GM12891 (cell line): ENCODE measurements at regions not wholly inside any gene's neighbourhood (a gene's known extent, or its start where the extent isn't known, plus 50 kb on each side); places are given as distances from the start of the nearest gene placed in this dataset.

Experiments
- PAX5 ChIP-seq: IDR thresholded peaks from 2 replicates; pipeline ENCODE4 v1.6.1; 2011; ENCODE audit warnings: low read length, moderate library complexity, mild to moderate bottlenecking; ENCODE audit not compliant: insufficient read depth, severe bottlenecking
- POLR2A ChIP-seq: IDR thresholded peaks from 2 replicates; pipeline ENCODE4 v1.6.1; 2011; ENCODE audit warnings: low read depth, low read length, control low read depth
- POLR2AphosphoS5 ChIP-seq: IDR thresholded peaks from 2 replicates; pipeline ENCODE4 v1.6.1; 2011; ENCODE audit warnings: low read depth, low read length, control low read depth
- POU2F2 ChIP-seq: IDR thresholded peaks from 2 replicates; pipeline ENCODE4 v1.6.1; 2011; ENCODE audit warnings: low read depth, mild to moderate bottlenecking, control low read depth, low read length, moderate library complexity
- SPI1 ChIP-seq: IDR thresholded peaks from 2 replicates; pipeline ENCODE4 v1.6.1; 2011; ENCODE audit warnings: low read depth, low read length, control low read depth
- TAF1 ChIP-seq: IDR thresholded peaks from 2 replicates; pipeline ENCODE4 v1.6.1; 2011; ENCODE audit warnings: low read depth, low read length, control low read depth

DNA sequence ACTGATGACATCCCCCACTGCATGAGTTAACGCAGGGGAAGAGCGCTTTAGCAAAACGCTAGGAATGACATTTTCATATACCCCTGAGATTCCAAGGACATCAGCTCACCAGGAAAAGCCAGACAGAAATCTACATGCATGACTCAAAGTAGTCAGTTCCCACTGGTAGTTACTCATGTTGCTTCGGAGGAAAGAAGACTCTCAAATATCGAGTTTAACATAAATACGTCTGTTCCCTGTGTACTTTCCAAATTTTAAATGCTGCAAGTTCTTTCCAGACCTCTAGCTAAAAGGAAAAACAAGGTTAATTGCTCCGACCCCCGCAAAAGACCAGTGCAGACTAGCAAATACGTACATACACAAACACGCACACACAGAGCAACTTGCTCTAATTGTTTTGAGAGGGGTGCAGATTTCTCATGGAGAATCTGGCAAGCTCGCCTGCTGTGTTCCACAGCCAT lies 115.4 kb upstream of the PRICKLE2 start:
- no peak for TF ChIP-seq POLR2A
- no peak for TF ChIP-seq TAF1
- no peak for TF ChIP-seq PAX5
- no peak for TF ChIP-seq POLR2AphosphoS5
- no peak for TF ChIP-seq SPI1
- no peak for TF ChIP-seq POU2F2
